Endothelial cell of umbilical vein (primary cell): ENCODE measurements at regions not wholly inside any gene's neighbourhood (a gene's known extent, or its start where the extent isn't known, plus 50 kb on each side); places are given as distances from the start of the nearest gene placed in this dataset.

Experiments
- BruUV-seq: library from RNA; stranded (reverse); fragments of 400-500 nt; replicated peaks from 2 replicates; lab custom pipeline; 2021; lab: Mats Ljungman, UMichigan
- CTCF ChIA-PET: fragments of 300-600, 350-600 bp; sonication (Branson Sonifier 250); formaldehyde crosslinking; loops from one replicate; lab custom pipeline; 2021; ENCODE audit warnings: antibody characterized with exemption, inconsistent platforms; lab: Charles Lee
- POLR2A ChIA-PET: fragments of 300-600, 350-600 bp; sonication (Branson Sonifier 250); formaldehyde crosslinking; loops from one replicate; lab custom pipeline; 2021; ENCODE audit warnings: antibody characterized with exemption, inconsistent platforms; lab: Charles Lee
- DNase-seq: peaks from one replicate; pipeline ENCODE4 v3.0.0-alpha.2; 2011; ENCODE audit warnings: low read depth, low spot score
- FAIRE-seq: peaks from 2 replicates; lab custom pipeline; 2011; peaks lifted over from hg19 to GRCh38; lab: Jason Lieb, UNC
- H2AFZ ChIP-seq: 2 replicates; pipeline ENCODE4 v1.6.0; 2012; ENCODE audit warnings: low read depth, low read length, control low read depth, inconsistent platforms
- H3K27ac ChIP-seq: 2 replicates; pipeline ENCODE4 v1.5.1; 2011; ENCODE audit warnings: low read depth, mild to moderate bottlenecking, control low read depth, low read length, moderate library complexity; ENCODE audit not compliant: insufficient read depth
- H3K27me3 ChIP-seq, 2 experiments: 2 replicates each; pipeline versions ENCODE4 v1.6.0 to v1.6.1; 2011; ENCODE audit warnings: low read length in 2 of 2, mixed read lengths in 1 of 2; ENCODE audit not compliant: control insufficient read depth in 2 of 2, insufficient read depth in 2 of 2
- H3K36me3 ChIP-seq, 2 experiments: 2 replicates in 1 of 2; 3 replicates in 1 of 2; pipeline ENCODE4 v1.5.1; 2011; ENCODE audit warnings: low read length in 2 of 2, mild to moderate bottlenecking in 1 of 2, moderate library complexity in 1 of 2; ENCODE audit not compliant: control insufficient read depth in 2 of 2, insufficient read depth in 2 of 2; ENCODE audit errors: extremely low read depth in 1 of 2
- H3K4me1 ChIP-seq: 3 replicates; pipeline ENCODE4 v1.5.1; 2011; ENCODE audit warnings: mild to moderate bottlenecking, low read length; ENCODE audit not compliant: control insufficient read depth, insufficient read depth; ENCODE audit errors: extremely low read depth
- H3K4me2 ChIP-seq: 2 replicates; pipeline ENCODE4 v1.6.1; 2011; ENCODE audit warnings: low read length, control low read depth, mixed read lengths; ENCODE audit not compliant: insufficient read depth
- H3K4me3 ChIP-seq, 3 experiments: fragments of 200-600 bp in 1 of 3; sonication (generic), shearing (Covaris generic) in 1 of 3; replicated peaks in 1 of 3; 2 replicates each; pipeline ENCODE4 v1.5.1; 2011 to 2016; ENCODE audit warnings: control low read depth in 3 of 3, low read length in 3 of 3, mild to moderate bottlenecking in 2 of 3, inconsistent platforms in 1 of 3, low read depth in 1 of 3, moderate library complexity in 1 of 3; ENCODE audit not compliant: insufficient read depth in 1 of 3
- H3K79me2 ChIP-seq: 2 replicates; pipeline ENCODE4 v1.6.0; 2012; ENCODE audit warnings: low read length, inconsistent platforms; ENCODE audit not compliant: control insufficient read depth, insufficient read depth
- H3K9ac ChIP-seq: replicated peaks from 2 replicates; pipeline ENCODE3; 2011; ENCODE audit warnings: low read length, control low read depth; ENCODE audit not compliant: insufficient read depth; ENCODE audit errors: extremely low read depth
- H3K9me1 ChIP-seq: replicated peaks from 3 replicates; pipeline ENCODE4 v1.6.0; 2011; ENCODE audit warnings: mild to moderate bottlenecking, low read length; ENCODE audit not compliant: control insufficient read depth, insufficient read depth; ENCODE audit errors: extremely low read depth
- H3K9me3 ChIP-seq: replicated peaks from 2 replicates; pipeline ENCODE4 v1.5.1; 2012; ENCODE audit warnings: low read length, inconsistent platforms; ENCODE audit not compliant: control insufficient read depth, insufficient read depth
- H4K20me1 ChIP-seq: replicated peaks from 2 replicates; pipeline ENCODE3; 2011; ENCODE audit warnings: mild to moderate bottlenecking, low read length; ENCODE audit not compliant: control insufficient read depth, insufficient read depth; ENCODE audit errors: extremely low read depth
- EZH2 ChIP-seq: IDR thresholded peaks from 2 replicates; pipeline ENCODE4 v1.6.1; 2012; ENCODE audit warnings: borderline replicate concordance, low read depth, mild to moderate bottlenecking, moderate library complexity, low read length, inconsistent platforms; ENCODE audit not compliant: severe bottlenecking
- FOS ChIP-seq: IDR thresholded peaks from 2 replicates; pipeline ENCODE4 v1.6.1; 2011; ENCODE audit warnings: mild to moderate bottlenecking, low read length, moderate library complexity, borderline replicate concordance; ENCODE audit not compliant: insufficient read depth
- GATA2 ChIP-seq: IDR thresholded peaks from 2 replicates; pipeline ENCODE4 v1.7.0; 2011; ENCODE audit warnings: low read depth, mild to moderate bottlenecking, moderate library complexity, mixed read lengths, low read length; ENCODE audit not compliant: insufficient read length, insufficient read depth
- JUN ChIP-seq: IDR thresholded peaks from 2 replicates; pipeline ENCODE4 v1.6.1; 2011; ENCODE audit warnings: borderline replicate concordance, low read depth; ENCODE audit not compliant: insufficient read length, insufficient read depth
- MYC ChIP-seq: IDR thresholded peaks from one replicate; pipeline ENCODE4 v1.6.1; 2011; ENCODE audit warnings: mild to moderate bottlenecking, low read depth, low read length
- POLR2A ChIP-seq: IDR thresholded peaks from 2 replicates; pipeline ENCODE4 v1.6.1; 2012; ENCODE audit warnings: low read depth, mild to moderate bottlenecking, control low read depth, low read length
- POLR2AphosphoS5 ChIP-seq: IDR thresholded peaks from 2 replicates; pipeline ENCODE4 v1.6.1; 2012; ENCODE audit warnings: low read depth, mild to moderate bottlenecking, control low read depth, low read length, moderate library complexity; ENCODE audit not compliant: insufficient read depth
- dilution Hi-C: fragments of 300-500 bp; cut with MboI; formaldehyde crosslinking; loops from one replicate; pipeline ENCODE4 v1.15.0; 2019; ENCODE audit warnings: low sequenced_read_pairs; ENCODE audit not compliant: extremely low pct_ligation_motif_present
- intact Hi-C: fragments of 100-400 bp; cut with micrococcal nuclease; formaldehyde crosslinking; loops from one replicate; pipeline ENCODE4 v1.10.0; 2022
- TF ChIP-seq, protein P1 (sequence below), 2 donors: IDR thresholded peaks; 1 replicate in 1 of 2; 2 replicates in 1 of 2; pipeline ENCODE4 v1.5.1; 2011; ENCODE audit warnings: low read length in 2 of 2, mild to moderate bottlenecking in 2 of 2, moderate library complexity in 2 of 2, control low read depth in 1 of 2, inconsistent platforms in 1 of 2, low read depth in 1 of 2; ENCODE audit not compliant: insufficient read depth in 1 of 2; ENCODE audit errors: extremely low read depth in 1 of 2
- TF ChIP-seq, protein P2 (sequence below): IDR thresholded peaks from 2 replicates; pipeline ENCODE4 v1.6.1; 2011; ENCODE audit not compliant: insufficient read depth, insufficient read length

DNA sequence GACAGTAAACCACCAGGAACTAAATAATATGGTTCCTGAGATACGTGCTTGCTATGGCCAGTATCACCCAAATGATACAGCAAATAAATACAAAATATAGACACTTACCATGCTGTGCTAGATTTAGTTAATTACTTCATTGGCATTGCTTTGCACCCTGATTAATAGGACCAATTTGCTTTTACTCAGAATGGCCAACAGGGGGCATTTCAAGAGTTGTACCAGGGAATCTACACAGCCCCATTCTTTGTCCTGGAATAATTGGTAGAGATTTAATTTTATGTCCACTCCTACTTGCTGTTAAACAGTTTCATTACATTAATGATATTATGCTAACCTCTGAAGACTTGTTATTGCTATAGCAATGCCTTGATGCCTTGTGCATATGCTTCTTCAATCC lies 280.8 kb downstream of the RERGL start:
- Histone ChIP-seq H3K4me3 (no peak overlapping the region), H3K36me3 (no peaks in the 10 kb centered on the region), H3K4me2 (no peak overlapping the region), H3K27me3 (no peaks in the 10 kb centered on the region), H2AFZ (no peak overlapping the region), H4K20me1 (no peaks in the 10 kb centered on the region), H3K4me1 (no peaks in the 10 kb centered on the region), H3K79me2 (no peaks in the 10 kb centered on the region), H3K9me3 (peaks cover 9% of the 10 kb centered on the region), H3K9ac (no peak overlapping the region), H3K9me1 (no peaks in the 10 kb centered on the region), H3K27ac (no peak overlapping the region)
- BruUV-seq: no TSS peak
- ChIA-PET CTCF (no interaction called here), POLR2A (no interaction called here)
- TF ChIP-seq, protein P1, sequence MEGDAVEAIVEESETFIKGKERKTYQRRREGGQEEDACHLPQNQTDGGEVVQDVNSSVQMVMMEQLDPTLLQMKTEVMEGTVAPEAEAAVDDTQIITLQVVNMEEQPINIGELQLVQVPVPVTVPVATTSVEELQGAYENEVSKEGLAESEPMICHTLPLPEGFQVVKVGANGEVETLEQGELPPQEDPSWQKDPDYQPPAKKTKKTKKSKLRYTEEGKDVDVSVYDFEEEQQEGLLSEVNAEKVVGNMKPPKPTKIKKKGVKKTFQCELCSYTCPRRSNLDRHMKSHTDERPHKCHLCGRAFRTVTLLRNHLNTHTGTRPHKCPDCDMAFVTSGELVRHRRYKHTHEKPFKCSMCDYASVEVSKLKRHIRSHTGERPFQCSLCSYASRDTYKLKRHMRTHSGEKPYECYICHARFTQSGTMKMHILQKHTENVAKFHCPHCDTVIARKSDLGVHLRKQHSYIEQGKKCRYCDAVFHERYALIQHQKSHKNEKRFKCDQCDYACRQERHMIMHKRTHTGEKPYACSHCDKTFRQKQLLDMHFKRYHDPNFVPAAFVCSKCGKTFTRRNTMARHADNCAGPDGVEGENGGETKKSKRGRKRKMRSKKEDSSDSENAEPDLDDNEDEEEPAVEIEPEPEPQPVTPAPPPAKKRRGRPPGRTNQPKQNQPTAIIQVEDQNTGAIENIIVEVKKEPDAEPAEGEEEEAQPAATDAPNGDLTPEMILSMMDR (IDR thresholded peaks at IDR 0.05; ENCODE audit: extremely low read depth in 1 of 2, insufficient read depth in 1 of 2, low read depth in 1 of 2, low read length in 2 of 2): no peak
- TF ChIP-seq, protein P2, sequence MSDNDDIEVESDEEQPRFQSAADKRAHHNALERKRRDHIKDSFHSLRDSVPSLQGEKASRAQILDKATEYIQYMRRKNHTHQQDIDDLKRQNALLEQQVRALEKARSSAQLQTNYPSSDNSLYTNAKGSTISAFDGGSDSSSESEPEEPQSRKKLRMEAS: no peak
- no peak for TF ChIP-seq MYC
- TF ChIP-seq EZH2: no peak
- TF ChIP-seq JUN: no peak
- TF ChIP-seq FOS: no peak
- TF ChIP-seq POLR2A: no peak
- TF ChIP-seq GATA2: no peak
- no peak for TF ChIP-seq POLR2AphosphoS5
- FAIRE-seq: no peak
- DNase-seq: no peak
- intact Hi-C loops: no loop called here
- dilution Hi-C loops: no loop called here
